DND-41 (cell line): ENCODE measurements at regions not wholly inside any gene's neighbourhood (a gene's known extent, or its start where the extent isn't known, plus 50 kb on each side); places are given as distances from the start of the nearest gene placed in this dataset.

Source experiments
- CTCF ChIP-seq: IDR thresholded peaks from 2 replicates; pipeline ENCODE4 v1.5.1; 2012; ENCODE audit warnings: borderline replicate concordance, low read length, moderate library complexity, mild to moderate bottlenecking; ENCODE audit not compliant: poor library complexity, severe bottlenecking; ENCODE audit errors: extremely low read depth
- EZH2 ChIP-seq: IDR thresholded peaks from 3 replicates; pipeline ENCODE4 v1.6.1; 2012; ENCODE audit warnings: borderline replicate concordance, low read depth, mild to moderate bottlenecking, moderate library complexity, low read length, inconsistent platforms; ENCODE audit not compliant: severe bottlenecking

DNA sequence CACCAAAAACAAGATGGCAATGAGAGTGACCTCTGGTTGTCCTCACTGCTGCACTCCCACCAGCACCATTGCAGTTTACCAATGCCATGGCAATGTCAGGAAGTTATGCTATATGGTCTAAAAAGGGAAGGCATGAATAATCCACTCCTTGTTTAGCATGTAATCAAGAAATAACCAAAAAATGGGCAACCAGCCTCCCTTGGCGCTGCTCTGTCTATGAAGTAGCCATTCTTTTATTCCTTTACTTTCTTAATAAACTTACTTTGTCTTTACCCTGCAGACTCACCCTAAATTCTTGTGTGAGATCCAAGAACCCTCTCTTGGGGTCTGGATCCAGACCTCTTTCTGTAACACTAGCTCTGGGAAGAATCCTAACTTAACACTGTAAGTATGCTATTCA lies 127.4 kb upstream of the IFNE start:
- TF ChIP-seq CTCF: no peak
- TF ChIP-seq EZH2: no peak
